ENCODE measurements at regions not wholly inside any gene's neighbourhood (a gene's known extent, or its start where the extent isn't known, plus 50 kb on each side); places are given as distances from the start of the nearest gene placed in this dataset.

DNA sequence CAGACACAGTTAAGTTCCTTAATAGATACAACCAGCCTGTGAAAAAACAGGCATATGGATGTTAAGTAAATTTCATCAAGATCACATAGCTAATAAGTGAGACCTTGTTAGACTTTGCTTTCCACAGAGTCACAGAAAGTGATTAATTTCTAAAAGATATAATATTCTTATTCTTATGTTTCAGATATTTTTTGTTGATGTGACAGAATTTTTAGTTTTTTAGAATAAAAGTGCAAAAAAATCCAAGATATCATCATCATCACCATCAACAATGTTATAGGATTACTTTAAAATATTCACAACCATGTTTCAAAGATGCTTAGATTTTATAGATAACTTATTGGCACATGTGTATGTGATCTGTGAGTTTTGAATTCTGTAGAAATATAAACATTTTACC is 132.3 kb upstream of the ITGA4 start:
- H3K27me3 ChIP-seq (ENCODE audit: low read depth, low read length), result no peaks in the 10 kb centered on the region
- H3K9ac ChIP-seq (ENCODE audit: low read length), result no peak overlapping the region
- no peak overlapping the region for H2AFZ ChIP-seq (ENCODE audit: low read depth, low read length)
- no peak for TF ChIP-seq EZH2phosphoT487 (IDR thresholded peaks at IDR 0.05; ENCODE audit: low read depth)
- TF ChIP-seq, protein P1, sequence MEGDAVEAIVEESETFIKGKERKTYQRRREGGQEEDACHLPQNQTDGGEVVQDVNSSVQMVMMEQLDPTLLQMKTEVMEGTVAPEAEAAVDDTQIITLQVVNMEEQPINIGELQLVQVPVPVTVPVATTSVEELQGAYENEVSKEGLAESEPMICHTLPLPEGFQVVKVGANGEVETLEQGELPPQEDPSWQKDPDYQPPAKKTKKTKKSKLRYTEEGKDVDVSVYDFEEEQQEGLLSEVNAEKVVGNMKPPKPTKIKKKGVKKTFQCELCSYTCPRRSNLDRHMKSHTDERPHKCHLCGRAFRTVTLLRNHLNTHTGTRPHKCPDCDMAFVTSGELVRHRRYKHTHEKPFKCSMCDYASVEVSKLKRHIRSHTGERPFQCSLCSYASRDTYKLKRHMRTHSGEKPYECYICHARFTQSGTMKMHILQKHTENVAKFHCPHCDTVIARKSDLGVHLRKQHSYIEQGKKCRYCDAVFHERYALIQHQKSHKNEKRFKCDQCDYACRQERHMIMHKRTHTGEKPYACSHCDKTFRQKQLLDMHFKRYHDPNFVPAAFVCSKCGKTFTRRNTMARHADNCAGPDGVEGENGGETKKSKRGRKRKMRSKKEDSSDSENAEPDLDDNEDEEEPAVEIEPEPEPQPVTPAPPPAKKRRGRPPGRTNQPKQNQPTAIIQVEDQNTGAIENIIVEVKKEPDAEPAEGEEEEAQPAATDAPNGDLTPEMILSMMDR (IDR thresholded peaks at IDR 0.05; ENCODE audit: low read depth, low read length), result no peak
- H4K20me1 ChIP-seq (ENCODE audit: insufficient read depth, low read length), result no peaks in the 10 kb centered on the region
- no peaks in the 10 kb centered on the region for H3K36me3 ChIP-seq (replicated peaks; ENCODE audit: low read depth, low read length)
- H3K4me1 ChIP-seq (ENCODE audit: low read length), result no peaks in the 10 kb centered on the region
- no peak overlapping the region for H3K4me2 ChIP-seq (ENCODE audit: low read length)
- no peaks in the 10 kb centered on the region for H3K9me3 ChIP-seq (ENCODE audit: insufficient read depth, low read length)
- no peak overlapping the region for H3K27ac ChIP-seq (ENCODE audit: low read length)
- H3K4me3 ChIP-seq (ENCODE audit: low read length), result no peak overlapping the region
- no peaks in the 10 kb centered on the region for H3K79me2 ChIP-seq (ENCODE audit: low read length)

DNA sequence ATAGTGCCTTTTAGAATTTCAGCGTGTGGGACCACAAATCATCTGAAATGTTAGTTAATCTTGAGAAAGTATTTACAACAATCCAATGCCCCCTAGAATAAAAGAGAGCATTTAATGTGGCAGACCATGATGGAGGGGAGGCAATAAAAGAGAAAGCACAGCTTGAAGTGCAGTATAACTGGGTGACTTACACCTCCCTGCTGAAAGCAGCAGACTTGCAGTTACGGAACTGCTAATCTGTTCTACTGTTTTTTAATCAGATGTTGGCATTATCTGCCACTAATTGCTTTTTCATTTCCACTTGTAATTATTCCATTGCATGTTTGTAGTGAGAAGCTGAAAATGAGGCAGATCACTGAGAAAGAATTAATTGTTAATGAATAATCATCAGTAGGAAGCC is 130.5 kb upstream of the ITGA4 start:
- H3K9ac ChIP-seq (ENCODE audit: low read length), result no peak overlapping the region
- H3K4me2 ChIP-seq (ENCODE audit: low read length), result no peak overlapping the region
- no peaks in the 10 kb centered on the region for H3K4me1 ChIP-seq (ENCODE audit: low read length)
- H3K79me2 ChIP-seq (ENCODE audit: low read length), result no peaks in the 10 kb centered on the region
- no peaks in the 10 kb centered on the region for H4K20me1 ChIP-seq (ENCODE audit: insufficient read depth, low read length)
- no peaks in the 10 kb centered on the region for H3K9me3 ChIP-seq (ENCODE audit: insufficient read depth, low read length)
- H3K27me3 ChIP-seq (ENCODE audit: low read depth, low read length), result no peaks in the 10 kb centered on the region
- no peaks in the 10 kb centered on the region for H3K36me3 ChIP-seq (replicated peaks; ENCODE audit: low read depth, low read length)
- H3K27ac ChIP-seq (ENCODE audit: low read length), result no peak overlapping the region
- TF ChIP-seq, protein P1 (IDR thresholded peaks at IDR 0.05; ENCODE audit: low read depth, low read length), result no peak
- TF ChIP-seq EZH2phosphoT487 (IDR thresholded peaks at IDR 0.05; ENCODE audit: low read depth), result no peak
- no peak overlapping the region for H2AFZ ChIP-seq (ENCODE audit: low read depth, low read length)
- no peak overlapping the region for H3K4me3 ChIP-seq (ENCODE audit: low read length)

DNA sequence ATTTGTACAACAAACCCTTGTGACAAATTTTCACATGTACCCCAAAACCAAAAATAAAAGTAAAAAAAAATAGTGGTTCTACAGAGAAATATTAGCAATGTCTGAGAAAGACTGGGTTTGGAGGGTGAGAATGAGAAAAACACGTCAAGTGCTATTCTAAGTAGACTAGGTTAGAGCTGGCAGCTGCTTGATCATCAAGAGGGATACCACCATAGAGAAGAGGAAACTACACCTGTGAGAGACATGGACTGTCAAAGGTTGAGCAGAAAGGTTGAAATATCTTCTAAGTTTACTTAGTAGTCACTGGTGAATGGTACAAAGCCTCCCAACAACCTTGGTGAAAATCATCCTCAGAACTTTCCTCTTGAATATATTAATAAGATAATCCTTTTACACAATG is 126.9 kb upstream of the ITGA4 start:
- Histone ChIP-seq H3K27ac (ENCODE audit: low read length) (no peak overlapping the region), H3K27me3 (ENCODE audit: low read depth, low read length) (no peaks in the 10 kb centered on the region), H2AFZ (ENCODE audit: low read depth, low read length) (no peak overlapping the region), H3K79me2 (ENCODE audit: low read length) (no peaks in the 10 kb centered on the region), H3K9ac (ENCODE audit: low read length) (no peak overlapping the region), H3K4me1 (ENCODE audit: low read length) (peaks cover 4% of the 10 kb centered on the region), H3K36me3 (replicated peaks; ENCODE audit: low read depth, low read length) (no peaks in the 10 kb centered on the region), H3K4me3 (ENCODE audit: low read length) (no peak overlapping the region), H3K4me2 (ENCODE audit: low read length) (no peak overlapping the region), H4K20me1 (ENCODE audit: insufficient read depth, low read length) (no peaks in the 10 kb centered on the region), H3K9me3 (ENCODE audit: insufficient read depth, low read length) (no peaks in the 10 kb centered on the region)
- TF ChIP-seq, protein P1 (IDR thresholded peaks at IDR 0.05; ENCODE audit: low read depth, low read length), result no peak
- no peak for TF ChIP-seq EZH2phosphoT487 (IDR thresholded peaks at IDR 0.05; ENCODE audit: low read depth)

DNA sequence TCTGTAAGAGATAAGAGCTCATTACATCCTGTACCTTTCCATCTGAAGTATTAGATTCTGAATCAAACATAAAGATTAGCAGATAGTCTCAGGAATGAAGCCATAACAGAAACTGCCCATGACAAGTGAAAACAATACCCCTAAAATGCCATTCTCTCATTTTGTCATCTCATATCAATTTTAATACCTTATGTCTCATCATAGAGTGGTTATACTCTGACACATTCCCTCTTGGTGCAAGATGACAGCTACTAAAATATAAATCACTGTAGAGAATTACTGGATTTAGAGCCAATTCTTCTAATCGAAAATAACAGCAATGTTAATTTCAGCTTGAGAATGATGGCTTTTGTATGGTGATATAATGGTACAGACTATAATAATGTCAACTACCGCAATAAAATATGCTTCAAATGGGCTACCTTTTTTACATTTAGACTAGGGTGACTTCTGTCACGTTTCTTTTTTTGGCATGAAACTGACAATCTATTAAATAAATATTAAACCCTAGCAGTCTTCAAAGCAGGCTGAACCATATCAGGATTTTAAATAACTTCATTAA is 125.1 kb upstream of the ITGA4 start:
- H3K4me2 ChIP-seq (ENCODE audit: low read length), result no peak overlapping the region
- no peak overlapping the region for H3K9ac ChIP-seq (ENCODE audit: low read length)
- H4K20me1 ChIP-seq (ENCODE audit: insufficient read depth, low read length), result no peaks in the 10 kb centered on the region
- no peak for TF ChIP-seq EZH2phosphoT487 (IDR thresholded peaks at IDR 0.05; ENCODE audit: low read depth)
- TF ChIP-seq, protein P1 (IDR thresholded peaks at IDR 0.05; ENCODE audit: low read depth, low read length), result no peak
- no peaks in the 10 kb centered on the region for H3K27me3 ChIP-seq (ENCODE audit: low read depth, low read length)
- H3K27ac ChIP-seq (ENCODE audit: low read length), result no peak overlapping the region
- H3K4me3 ChIP-seq (ENCODE audit: low read length), result no peak overlapping the region
- no peak overlapping the region for H2AFZ ChIP-seq (ENCODE audit: low read depth, low read length)
- peaks cover 4% of the 10 kb centered on the region for H3K4me1 ChIP-seq (ENCODE audit: low read length)
- H3K79me2 ChIP-seq (ENCODE audit: low read length), result no peaks in the 10 kb centered on the region
- H3K9me3 ChIP-seq (ENCODE audit: insufficient read depth, low read length), result no peaks in the 10 kb centered on the region
- H3K36me3 ChIP-seq (replicated peaks; ENCODE audit: low read depth, low read length), result no peaks in the 10 kb centered on the region
